Renal cortical epithelial cell (primary cell): ENCODE measurements at regions not wholly inside any gene's neighbourhood (a gene's known extent, or its start where the extent isn't known, plus 50 kb on each side); places are given as distances from the start of the nearest gene placed in this dataset.
A peak's percentile ranks its signal among the peaks of the same experiment; 100 is the strongest.
"Not testable (repeated sequence)": the region's sequence is repeated elsewhere in the genome, so short reads cannot be mapped to it uniquely, and the experiment has no call there.

Experiments used
- DNase-seq: peaks from one replicate; pipeline ENCODE4 v3.0.0-alpha.2; 2011; ENCODE audit warnings: low read depth

- DNase-seq, result no peak
Measured at GRCh38 chr5:174555726-174556125, 168.7 kb upstream of the MSX2 start.

GRCh38 chr5:174556756-174557155 lies 167.6 kb upstream of the MSX2 start:
- DNase-seq, result no peak

GRCh38 chr5:174558190-174558589 lies 166.2 kb upstream of the MSX2 start:
- no peak for DNase-seq

- DNase-seq, result no peak
Measured at GRCh38 chr5:174559141-174559540, 165.2 kb upstream of the MSX2 start.

GRCh38 chr5:174559566-174560090 lies 164.8 kb upstream of the MSX2 start:
- no peak for DNase-seq

GRCh38 chr5:174560861-174561260 lies 163.5 kb upstream of the MSX2 start:
- DNase-seq, result no peak

GRCh38 chr5:174563040-174563439 lies 161.3 kb upstream of the MSX2 start:
- not testable (repeated sequence) for DNase-seq

GRCh38 chr5:174563899-174564298 lies 160.5 kb upstream of the MSX2 start:
- no peak for DNase-seq

GRCh38 chr5:174567506-174568141 lies 156.8 kb upstream of the MSX2 start:
- no peak for DNase-seq

GRCh38 chr5:174570662-174571061 lies 153.7 kb upstream of the MSX2 start:
- no peak for DNase-seq

- peak; percentile 86 for DNase-seq
Measured at GRCh38 chr5:174571662-174572397, 152.6 kb upstream of the MSX2 start.

- DNase-seq, result peak; percentile 38
Measured at GRCh38 chr5:174572591-174572990, 151.8 kb upstream of the MSX2 start.

- no peak for DNase-seq
Measured at GRCh38 chr5:174573221-174573994, 151.0 kb upstream of the MSX2 start.

- no peak for DNase-seq
Measured at GRCh38 chr5:174575043-174575442, 149.3 kb upstream of the MSX2 start.

- DNase-seq, result no peak
Measured at GRCh38 chr5:174576042-174576441, 148.3 kb upstream of the MSX2 start.

GRCh38 chr5:174581479-174581878 lies 142.9 kb upstream of the MSX2 start:
- DNase-seq, result peak; percentile 19

- DNase-seq, result no peak
Measured at GRCh38 chr5:174581894-174582293, 142.5 kb upstream of the MSX2 start.

- DNase-seq, result no peak
Measured at GRCh38 chr5:174583071-174583470, 141.3 kb upstream of the MSX2 start.

GRCh38 chr5:174585472-174585871 lies 138.9 kb upstream of the MSX2 start:
- no peak for DNase-seq

- not testable (repeated sequence) for DNase-seq
Measured at GRCh38 chr5:174586163-174586562, 138.2 kb upstream of the MSX2 start.

- no peak for DNase-seq
Measured at GRCh38 chr5:174589011-174589410, 135.4 kb upstream of the MSX2 start.

- no peak for DNase-seq
Measured at GRCh38 chr5:174589599-174589998, 134.8 kb upstream of the MSX2 start.

- no peak for DNase-seq
Measured at GRCh38 chr5:174590820-174591219, 133.6 kb upstream of the MSX2 start.
